ENCODE measurements at regions not wholly inside any gene's neighbourhood (a gene's known extent, or its start where the extent isn't known, plus 50 kb on each side); places are given as distances from the start of the nearest gene placed in this dataset.

GRCh38 chr18:54700580-54700979 lies 109.5 kb downstream of the DYNAP start:
- no peak for DNase-seq (ENCODE audit: low read depth in 1 of 2, low spot score in 1 of 2)
- TF ChIP-seq JUND (IDR thresholded peaks at IDR 0.05; ENCODE audit: low read depth): no peak
- in situ Hi-C loops (cut with HindIII; ENCODE audit: low pct_unique_long_range_greater_than_20kb, low sequenced_read_pairs): no loop called here

GRCh38 chr18:54702686-54703085 lies 111.6 kb downstream of the DYNAP start:
- DNase-seq (ENCODE audit: low read depth in 1 of 2, low spot score in 1 of 2): no peak
- TF ChIP-seq JUND (IDR thresholded peaks at IDR 0.05; ENCODE audit: low read depth): no peak
- in situ Hi-C loops (cut with HindIII; ENCODE audit: low pct_unique_long_range_greater_than_20kb, low sequenced_read_pairs): no loop called here

- no peak for TF ChIP-seq JUND (IDR thresholded peaks at IDR 0.05; ENCODE audit: low read depth)
- no peak for DNase-seq (ENCODE audit: low read depth in 1 of 2, low spot score in 1 of 2)
- in situ Hi-C loops (cut with HindIII; ENCODE audit: low pct_unique_long_range_greater_than_20kb, low sequenced_read_pairs): no loop called here
These were observed 118.0 kb upstream of the RAB27B start for GRCh38 chr18:54710074-54710899.

GRCh38 chr18:54710900-54711281 lies 117.4 kb upstream of the RAB27B start:
- in situ Hi-C loops (cut with HindIII; ENCODE audit: low pct_unique_long_range_greater_than_20kb, low sequenced_read_pairs): no loop called here
- no peak for DNase-seq (ENCODE audit: low read depth in 1 of 2, low spot score in 1 of 2)
- no peak for TF ChIP-seq JUND (IDR thresholded peaks at IDR 0.05; ENCODE audit: low read depth)

GRCh38 chr18:54712306-54712705 lies 116.0 kb upstream of the RAB27B start:
- in situ Hi-C loops (cut with HindIII; ENCODE audit: low pct_unique_long_range_greater_than_20kb, low sequenced_read_pairs): no loop called here
- DNase-seq (ENCODE audit: low read depth in 1 of 2, low spot score in 1 of 2): no peak

GRCh38 chr18:54712758-54713157 lies 115.5 kb upstream of the RAB27B start:
- no peak for DNase-seq (ENCODE audit: low read depth in 1 of 2, low spot score in 1 of 2)
- in situ Hi-C loops (cut with HindIII; ENCODE audit: low pct_unique_long_range_greater_than_20kb, low sequenced_read_pairs): no loop called here
- no peak for TF ChIP-seq JUND (IDR thresholded peaks at IDR 0.05; ENCODE audit: low read depth)

More at GRCh38 chr18:54712306-54712705, 116.0 kb upstream of the RAB27B start:
- no peak for TF ChIP-seq JUND (IDR thresholded peaks at IDR 0.05; ENCODE audit: low read depth)

GRCh38 chr18:54713386-54713785 lies 114.9 kb upstream of the RAB27B start:
- in situ Hi-C loops (cut with HindIII; ENCODE audit: low pct_unique_long_range_greater_than_20kb, low sequenced_read_pairs): no loop called here
- DNase-seq (ENCODE audit: low read depth in 1 of 2, low spot score in 1 of 2): no peak
- TF ChIP-seq JUND (IDR thresholded peaks at IDR 0.05; ENCODE audit: low read depth): no peak

- no peak for TF ChIP-seq JUND (IDR thresholded peaks at IDR 0.05; ENCODE audit: low read depth)
- DNase-seq (ENCODE audit: low read depth in 1 of 2, low spot score in 1 of 2): no peak
- in situ Hi-C loops (cut with HindIII; ENCODE audit: low pct_unique_long_range_greater_than_20kb, low sequenced_read_pairs): no loop called here
These were observed 113.4 kb upstream of the RAB27B start for GRCh38 chr18:54714851-54715250.

GRCh38 chr18:54716586-54716985 lies 111.7 kb upstream of the RAB27B start:
- no peak for DNase-seq (ENCODE audit: low read depth in 1 of 2, low spot score in 1 of 2)
- in situ Hi-C loops (cut with HindIII; ENCODE audit: low pct_unique_long_range_greater_than_20kb, low sequenced_read_pairs): no loop called here
- TF ChIP-seq JUND (IDR thresholded peaks at IDR 0.05; ENCODE audit: low read depth): no peak

- no peak for TF ChIP-seq JUND (IDR thresholded peaks at IDR 0.05; ENCODE audit: low read depth)
- no peak for DNase-seq (ENCODE audit: low read depth in 1 of 2, low spot score in 1 of 2)
- in situ Hi-C loops (cut with HindIII; ENCODE audit: low pct_unique_long_range_greater_than_20kb, low sequenced_read_pairs): no loop called here
These were observed 110.4 kb upstream of the RAB27B start for GRCh38 chr18:54717673-54718407.

GRCh38 chr18:54718408-54718773 lies 109.9 kb upstream of the RAB27B start:
- in situ Hi-C loops (cut with HindIII; ENCODE audit: low pct_unique_long_range_greater_than_20kb, low sequenced_read_pairs): no loop called here
- TF ChIP-seq JUND (IDR thresholded peaks at IDR 0.05; ENCODE audit: low read depth): no peak
- no peak for DNase-seq (ENCODE audit: low read depth in 1 of 2, low spot score in 1 of 2)

- in situ Hi-C loops (cut with HindIII; ENCODE audit: low pct_unique_long_range_greater_than_20kb, low sequenced_read_pairs): no loop called here
- DNase-seq (ENCODE audit: low read depth in 1 of 2, low spot score in 1 of 2): no peak
- no peak for TF ChIP-seq JUND (IDR thresholded peaks at IDR 0.05; ENCODE audit: low read depth)
These were observed 107.7 kb upstream of the RAB27B start for GRCh38 chr18:54720620-54721019.

- no peak for DNase-seq (ENCODE audit: low read depth in 1 of 2, low spot score in 1 of 2)
- TF ChIP-seq JUND (IDR thresholded peaks at IDR 0.05; ENCODE audit: low read depth): no peak
- in situ Hi-C loops (cut with HindIII; ENCODE audit: low pct_unique_long_range_greater_than_20kb, low sequenced_read_pairs): no loop called here
These were observed 102.1 kb upstream of the RAB27B start for GRCh38 chr18:54726143-54726542.
